GM11168 (cell line): ENCODE measurements at regions not wholly inside any gene's neighbourhood (a gene's known extent, or its start where the extent isn't known, plus 50 kb on each side); places are given as distances from the start of the nearest gene placed in this dataset.
"Not testable (repeated sequence)": the region's sequence is repeated elsewhere in the genome, so short reads cannot be mapped to it uniquely, and the experiment has no call there.

Source experiments
- in situ Hi-C: fragments of 300-500 bp; cut with MboI; formaldehyde crosslinking; loops from one replicate; pipeline ENCODE4 v1.12.0; 2022; ENCODE audit warnings: low sequenced_read_pairs; ENCODE audit not compliant: unreplicated experiment

- in situ Hi-C loops = loop anchor here (10.0 kb wide), 1 partner anchor 151 kb away; no protein-coding TSS in a partner anchor
These were observed 74.8 kb upstream of the ZNF195 start for GRCh38 chr11:3453596-3454256.

- in situ Hi-C loops = loop anchor here (10.0 kb wide), 1 partner anchor 154 kb away; no protein-coding TSS in a partner anchor
These were observed 71.9 kb upstream of the ZNF195 start for GRCh38 chr11:3450822-3451221.

GRCh38 chr11:3445535-3445934 is 66.6 kb upstream of the ZNF195 start:
- in situ Hi-C loops = not testable (repeated sequence)

GRCh38 chr11:3444420-3444744 is 65.4 kb upstream of the ZNF195 start:
- in situ Hi-C loops = not testable (repeated sequence)

- in situ Hi-C loops = not testable (repeated sequence)
These were observed 64.9 kb upstream of the ZNF195 start for GRCh38 chr11:3443700-3444419.

GRCh38 chr11:3437441-3437840 is 58.5 kb upstream of the ZNF195 start:
- in situ Hi-C loops = not testable (repeated sequence)

- in situ Hi-C loops = no loop called here
These were observed 56.0 kb upstream of the ZNF195 start for GRCh38 chr11:3434976-3435375.

- in situ Hi-C loops = not testable (repeated sequence)
These were observed 50.2 kb upstream of the ZNF195 start for GRCh38 chr11:3429191-3429590.
